ENCODE measurements at regions not wholly inside any gene's neighbourhood (a gene's known extent, or its start where the extent isn't known, plus 50 kb on each side); places are given as distances from the start of the nearest gene placed in this dataset.

DNA sequence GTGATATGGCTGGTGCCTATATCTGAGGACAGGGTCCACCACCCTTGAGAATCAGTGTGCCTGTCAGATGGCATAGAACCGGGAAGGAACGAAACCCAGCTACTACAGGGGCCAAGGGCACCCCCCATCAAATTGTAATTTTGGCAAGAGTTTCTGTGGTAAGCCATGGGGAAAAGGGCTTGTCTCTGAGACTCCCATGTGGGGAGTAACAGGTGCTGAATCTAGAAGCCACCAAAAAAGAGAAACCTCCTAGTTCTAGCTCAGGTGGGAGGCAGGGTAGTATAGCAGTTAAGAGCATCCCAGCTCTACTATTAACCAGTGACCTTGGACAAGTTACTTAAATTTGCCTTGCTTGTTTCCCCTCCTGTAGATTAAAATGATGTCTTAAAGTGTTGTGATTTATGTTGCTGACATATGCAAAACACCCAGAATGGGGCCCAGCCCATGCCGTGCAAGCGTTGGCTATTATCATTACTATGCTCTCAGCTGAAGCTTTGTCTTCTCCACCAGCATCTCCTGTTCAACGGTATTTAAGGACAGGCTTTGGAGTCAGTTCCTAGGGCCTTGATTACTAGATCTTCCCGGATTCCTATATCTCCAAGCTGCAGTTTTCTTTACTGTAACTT is 210.7 kb upstream of the NLRP1 start:
- TF ChIP-seq CTCF (IDR thresholded peaks at IDR 0.05): no peak
- Histone ChIP-seq H3K27me3 (peaks cover 21% of the 10 kb centered on the region), H3K4me1 (no peaks in the 10 kb centered on the region), H3K9me3 (no peaks in the 10 kb centered on the region), H3K36me3 (no peaks in the 10 kb centered on the region), H3K4me3 (no peak overlapping the region), H3K27ac (no peak overlapping the region)
- no peak for ATAC-seq
- intact Hi-C loops (cut with DNase I): no loop called here
- DNase-seq: no peak

DNA sequence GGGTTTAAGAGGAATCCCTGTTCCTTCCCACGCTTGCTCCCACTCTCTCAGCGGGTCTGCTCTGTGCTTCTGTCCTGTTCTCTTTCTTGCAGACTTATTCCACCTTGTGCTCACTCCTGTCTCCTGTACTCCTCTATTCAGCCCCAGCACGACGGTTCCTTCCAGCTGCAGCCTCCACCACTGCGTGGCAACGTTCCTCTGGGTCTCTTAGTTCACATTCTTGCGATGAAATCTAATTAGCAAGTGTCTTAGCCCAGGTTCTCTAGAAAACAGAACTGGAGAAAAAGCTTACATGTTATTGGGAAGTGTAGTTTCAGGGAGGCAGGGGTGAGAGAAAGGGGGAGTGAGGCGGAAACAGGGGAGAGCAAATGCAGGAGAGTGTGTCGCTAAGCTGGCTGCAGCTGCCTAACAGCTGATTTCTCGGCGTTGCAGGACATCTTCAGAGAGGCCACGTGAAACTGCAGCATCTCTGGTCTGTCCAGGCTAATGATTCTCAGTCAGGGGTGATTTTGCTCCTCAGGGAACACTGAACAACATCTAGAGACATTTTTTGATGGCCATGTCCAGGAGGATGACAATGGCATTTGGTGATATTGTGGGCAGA is 213.2 kb upstream of the NLRP1 start:
- TF ChIP-seq CTCF (IDR thresholded peaks at IDR 0.05): no peak
- intact Hi-C loops (cut with DNase I): no loop called here
- H3K4me1 ChIP-seq: no peaks in the 10 kb centered on the region
- H3K4me3 ChIP-seq: no peak overlapping the region
- DNase-seq (no peak), ATAC-seq (no peak)
- no peaks in the 10 kb centered on the region for H3K9me3 ChIP-seq
- peaks cover 20% of the 10 kb centered on the region for H3K27me3 ChIP-seq
- no peaks in the 10 kb centered on the region for H3K36me3 ChIP-seq
- H3K27ac ChIP-seq: no peak overlapping the region

DNA sequence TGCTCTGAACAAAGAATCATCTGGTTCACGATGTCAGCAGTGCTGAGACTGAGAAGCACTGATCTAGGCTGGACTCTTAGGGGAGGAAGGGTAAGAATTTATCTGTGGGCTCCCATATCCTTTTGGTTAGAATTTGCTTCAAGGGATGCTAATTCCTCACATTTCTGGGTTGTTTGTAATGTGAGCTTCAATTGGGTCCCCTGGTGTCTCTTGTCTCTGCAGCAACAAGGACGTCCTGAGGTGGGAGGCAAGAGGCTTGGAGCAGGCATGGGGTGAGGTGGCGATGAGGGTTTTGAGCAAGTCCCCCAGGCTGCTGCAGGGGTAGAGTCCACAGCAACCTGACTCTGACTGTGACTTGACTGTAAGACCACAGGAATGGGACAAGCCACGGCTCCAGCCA is 213.8 kb upstream of the NLRP1 start:
- ATAC-seq: no peak
- Histone ChIP-seq H3K27ac (no peak overlapping the region), H3K9me3 (no peaks in the 10 kb centered on the region), H3K36me3 (no peaks in the 10 kb centered on the region), H3K27me3 (peaks cover 24% of the 10 kb centered on the region), H3K4me1 (no peaks in the 10 kb centered on the region), H3K4me3 (no peak overlapping the region)
- no peak for TF ChIP-seq CTCF (IDR thresholded peaks at IDR 0.05)
- intact Hi-C loops (cut with DNase I): no loop called here
- DNase-seq: no peak

- ATAC-seq (no peak), DNase-seq (no peak)
- intact Hi-C loops (cut with DNase I): no loop called here
- peaks cover 28% of the 10 kb centered on the region for H3K27me3 ChIP-seq
- no peak overlapping the region for H3K27ac ChIP-seq
- H3K36me3 ChIP-seq: no peaks in the 10 kb centered on the region
- no peaks in the 10 kb centered on the region for H3K4me1 ChIP-seq
- H3K4me3 ChIP-seq: no peak overlapping the region
- TF ChIP-seq CTCF (IDR thresholded peaks at IDR 0.05): no peak
- H3K9me3 ChIP-seq: no peaks in the 10 kb centered on the region
Measured at GRCh38 chr17:5800131-5800530, 215.8 kb upstream of the NLRP1 start.

- DNase-seq (no peak), ATAC-seq (no peak)
- Histone ChIP-seq H3K36me3 (no peaks in the 10 kb centered on the region), H3K27ac (no peak overlapping the region), H3K4me3 (no peak overlapping the region), H3K4me1 (no peaks in the 10 kb centered on the region), H3K27me3 (peaks cover 28% of the 10 kb centered on the region), H3K9me3 (no peaks in the 10 kb centered on the region)
- intact Hi-C loops (cut with DNase I): no loop called here
- TF ChIP-seq CTCF (IDR thresholded peaks at IDR 0.05): no peak
Measured at GRCh38 chr17:5800646-5801045, 216.3 kb upstream of the NLRP1 start.
